ENCODE measurements at regions not wholly inside any gene's neighbourhood (a gene's known extent, or its start where the extent isn't known, plus 50 kb on each side); places are given as distances from the start of the nearest gene placed in this dataset.
"Not testable (repeated sequence)": the region's sequence is repeated elsewhere in the genome, so short reads cannot be mapped to it uniquely, and the experiment has no call there.

DNA sequence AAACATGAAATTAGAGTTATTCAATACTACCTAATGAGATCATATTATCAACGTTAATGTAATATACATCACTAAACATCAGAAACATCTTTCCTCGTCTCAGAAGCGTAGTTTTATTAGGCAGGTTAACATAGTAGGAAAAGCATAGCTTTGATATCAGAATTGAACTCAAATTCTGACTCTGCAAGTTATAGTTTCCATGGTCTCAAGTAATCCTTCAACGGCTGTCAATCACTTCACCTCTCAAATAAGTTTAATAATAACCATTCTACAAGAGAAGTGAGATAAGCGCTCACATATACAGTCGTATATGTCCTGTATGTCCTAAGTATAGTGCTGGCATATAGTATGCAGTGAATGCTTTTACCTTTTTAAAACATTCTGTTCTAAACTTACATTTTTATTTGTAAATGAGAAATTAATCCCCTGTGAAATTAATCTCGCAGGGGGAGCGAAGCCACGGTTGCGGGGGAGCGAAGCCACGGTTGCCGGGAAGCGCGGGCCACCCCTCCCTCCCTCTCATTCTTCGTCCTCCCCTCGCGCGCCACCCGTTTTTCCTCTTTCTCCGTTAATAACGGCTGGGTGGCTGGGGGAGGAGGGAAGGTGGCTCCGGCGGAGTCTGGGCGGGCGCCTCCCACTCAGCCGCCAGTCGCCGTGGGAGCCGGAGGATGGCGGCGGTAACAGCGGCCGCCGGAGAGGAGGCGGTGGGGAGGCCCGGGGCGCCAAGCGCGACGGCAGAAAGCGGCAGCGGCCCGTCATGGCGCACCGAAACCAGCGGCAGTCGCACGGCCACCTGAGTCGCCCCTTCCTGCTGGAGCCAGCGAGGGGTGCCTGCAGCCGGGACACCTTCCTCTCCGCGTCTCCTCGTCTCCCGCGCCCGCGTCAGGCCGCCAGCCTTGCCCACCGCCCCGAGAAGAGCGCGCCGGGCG lies 163.8 kb downstream of the KBTBD2 start:
- intact Hi-C loops (cut with DNase I): not testable (repeated sequence)
- DNase-seq (ENCODE audit: missing footprints) (peak; percentile 71), ATAC-seq (peak; percentile 84)

- ATAC-seq; DNase-seq (ENCODE audit: missing footprints); intact Hi-C loops (cut with DNase I): not testable (repeated sequence)
Measured at GRCh38 chr7:32722837-32723236, 168.7 kb downstream of the KBTBD2 start.

DNA sequence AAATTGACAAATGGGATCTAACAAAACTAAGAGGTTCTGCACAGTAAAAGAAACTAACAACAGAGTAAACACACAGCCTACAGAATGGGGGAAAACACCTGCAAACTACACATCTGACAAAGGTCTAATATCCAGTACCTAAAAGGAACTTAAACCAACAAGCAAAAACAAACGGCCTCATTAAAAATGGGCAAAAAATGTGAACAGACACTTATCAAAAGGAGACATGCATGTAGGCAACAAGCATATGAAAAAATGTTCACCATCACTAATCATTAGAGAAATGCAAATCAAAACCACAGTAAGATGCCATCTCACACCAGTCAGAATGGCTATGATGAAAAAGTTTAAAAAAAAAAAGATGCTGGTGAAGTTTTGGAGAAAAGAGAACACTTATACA lies 197.4 kb downstream of the KBTBD2 start:
- intact Hi-C loops (cut with DNase I): no loop called here
- ATAC-seq: no peak
- DNase-seq (ENCODE audit: missing footprints): no peak

DNA sequence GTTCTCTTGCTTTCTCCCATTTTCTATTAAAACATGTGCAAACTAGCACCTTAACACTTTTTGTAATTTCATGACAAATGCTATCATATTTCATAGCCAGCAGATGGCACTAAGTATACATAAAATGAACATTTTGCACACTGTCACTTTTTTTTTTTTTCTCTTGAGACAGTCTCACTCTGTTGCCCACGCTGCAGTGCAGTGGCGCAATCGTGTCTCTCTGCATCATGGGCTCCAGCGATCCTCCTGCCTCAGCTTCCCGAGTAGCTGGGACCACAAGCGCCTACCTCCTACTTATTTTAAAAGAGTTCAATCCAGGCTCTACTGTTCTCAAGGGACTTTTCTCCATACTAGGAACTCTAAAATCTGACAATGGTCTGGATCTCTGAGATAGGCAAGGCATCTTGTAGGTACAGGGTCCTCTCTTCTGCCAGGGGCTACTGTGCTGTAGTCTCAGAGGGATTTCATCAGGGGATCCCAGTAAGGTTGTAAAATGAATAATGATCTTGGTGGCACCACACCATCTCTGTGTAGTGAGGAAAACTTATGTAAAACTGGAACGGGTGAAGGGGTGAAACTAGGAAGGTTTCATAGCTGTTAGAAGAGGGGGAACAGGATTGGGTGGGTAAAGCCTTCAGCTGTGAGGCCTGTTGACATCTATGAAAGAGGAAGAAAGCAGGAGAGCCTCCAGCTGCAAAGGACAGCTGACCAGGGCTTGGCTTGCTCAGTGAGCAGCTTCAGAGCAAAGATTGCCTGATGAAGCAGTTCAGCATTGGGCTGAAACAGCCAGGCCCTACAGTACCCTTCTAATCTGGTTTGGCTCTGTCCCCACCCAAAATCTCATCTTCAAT lies 196.9 kb downstream of the AVL9 start:
- intact Hi-C loops (cut with DNase I): not testable (repeated sequence)
- ATAC-seq (peak; percentile 79), DNase-seq (ENCODE audit: missing footprints) (peak; percentile 68)

- intact Hi-C loops (cut with DNase I); ATAC-seq; DNase-seq (ENCODE audit: missing footprints): not testable (repeated sequence)
Measured at GRCh38 chr7:32688092-32688491, 192.8 kb downstream of the AVL9 start.

DNA sequence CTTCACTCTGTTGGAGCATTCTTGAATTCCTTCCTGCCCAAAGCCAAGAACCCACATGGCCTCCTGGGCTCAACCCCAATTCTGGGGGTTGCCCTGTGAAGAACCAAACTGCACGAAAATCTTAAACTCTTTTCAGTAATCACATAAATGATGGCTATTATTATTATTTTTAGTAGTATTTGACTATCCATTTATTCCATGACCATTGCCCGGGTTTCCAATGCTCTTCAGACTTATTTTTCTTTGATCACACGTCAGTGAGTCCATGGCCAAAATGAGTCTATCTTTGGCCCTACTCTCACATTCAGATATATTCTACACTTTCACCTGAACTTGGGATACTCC lies 185.9 kb downstream of the AVL9 start:
- DNase-seq (ENCODE audit: missing footprints) (no peak), ATAC-seq (no peak)
- intact Hi-C loops (cut with DNase I): no loop called here

DNA sequence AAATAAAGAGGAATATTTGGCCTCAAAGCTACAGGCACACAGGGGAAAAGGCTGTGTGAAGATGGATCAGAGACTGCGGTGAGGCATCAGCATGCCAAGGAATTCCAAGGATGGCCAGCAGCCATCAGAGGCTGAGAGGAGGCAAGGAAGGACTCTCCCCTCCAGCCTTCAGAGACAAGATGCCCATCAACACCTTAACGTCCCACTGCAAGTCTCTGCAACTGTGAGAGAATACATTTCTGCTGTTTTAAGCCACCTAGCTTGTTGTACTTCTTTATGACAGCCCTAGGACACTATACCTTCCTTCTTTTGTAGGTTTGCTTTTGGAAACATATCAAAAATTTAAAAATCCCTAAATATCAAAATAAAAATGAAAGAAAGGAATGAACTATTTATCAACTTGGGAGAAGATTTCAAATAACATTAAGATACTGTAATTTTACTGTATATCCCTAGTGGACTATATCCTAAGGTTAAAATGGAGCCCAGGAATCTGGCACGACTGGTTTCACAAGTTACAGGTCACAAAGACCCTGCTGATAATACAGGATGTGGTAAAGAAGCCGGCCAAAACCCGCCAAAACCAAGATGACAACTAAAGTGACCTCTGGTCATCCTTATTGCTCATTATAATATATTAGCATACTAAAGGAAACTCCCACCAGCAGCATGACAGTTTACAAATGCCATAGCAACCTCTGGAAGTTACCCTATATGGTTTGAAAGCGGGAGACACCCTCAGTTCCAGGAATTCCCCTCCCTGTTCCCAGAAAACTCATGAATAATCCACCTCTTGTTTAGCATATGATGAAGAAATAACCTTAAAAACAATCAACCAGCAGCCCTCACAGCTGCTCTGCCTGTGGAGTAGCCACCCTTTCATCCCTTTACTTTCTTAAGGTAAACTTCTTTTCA lies 185.2 kb downstream of the AVL9 start:
- intact Hi-C loops (cut with DNase I): no loop called here
- no peak for DNase-seq (ENCODE audit: missing footprints)
- ATAC-seq: no peak

DNA sequence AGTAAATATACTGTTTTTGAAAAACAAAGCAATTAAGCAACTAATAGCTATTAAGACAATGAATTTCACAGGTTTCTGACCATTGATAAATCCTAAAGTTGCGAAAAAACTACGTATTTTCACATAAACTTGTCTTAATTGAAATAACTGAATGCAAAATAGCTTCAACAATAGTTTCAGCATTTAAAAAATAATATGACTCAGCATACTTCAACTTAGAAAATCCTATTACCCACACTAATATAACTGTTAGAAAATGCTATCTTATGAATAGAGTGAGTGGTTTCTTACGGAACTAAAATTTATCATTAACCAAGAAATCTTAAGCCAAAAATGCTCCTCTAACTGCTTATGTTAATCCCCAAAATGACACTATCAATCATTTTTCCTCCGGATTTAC lies 183.9 kb downstream of the AVL9 start:
- intact Hi-C loops (cut with DNase I): no loop called here
- ATAC-seq (no peak), DNase-seq (ENCODE audit: missing footprints) (no peak)

GRCh38 chr7:32677593-32677992 lies 182.3 kb downstream of the AVL9 start:
- ATAC-seq (no peak), DNase-seq (ENCODE audit: missing footprints) (no peak)
- intact Hi-C loops (cut with DNase I): no loop called here

- intact Hi-C loops (cut with DNase I): no loop called here
- no peak for ATAC-seq
- no peak for DNase-seq (ENCODE audit: missing footprints)
Measured at GRCh38 chr7:32676249-32676941, 181.1 kb downstream of the AVL9 start.

DNA sequence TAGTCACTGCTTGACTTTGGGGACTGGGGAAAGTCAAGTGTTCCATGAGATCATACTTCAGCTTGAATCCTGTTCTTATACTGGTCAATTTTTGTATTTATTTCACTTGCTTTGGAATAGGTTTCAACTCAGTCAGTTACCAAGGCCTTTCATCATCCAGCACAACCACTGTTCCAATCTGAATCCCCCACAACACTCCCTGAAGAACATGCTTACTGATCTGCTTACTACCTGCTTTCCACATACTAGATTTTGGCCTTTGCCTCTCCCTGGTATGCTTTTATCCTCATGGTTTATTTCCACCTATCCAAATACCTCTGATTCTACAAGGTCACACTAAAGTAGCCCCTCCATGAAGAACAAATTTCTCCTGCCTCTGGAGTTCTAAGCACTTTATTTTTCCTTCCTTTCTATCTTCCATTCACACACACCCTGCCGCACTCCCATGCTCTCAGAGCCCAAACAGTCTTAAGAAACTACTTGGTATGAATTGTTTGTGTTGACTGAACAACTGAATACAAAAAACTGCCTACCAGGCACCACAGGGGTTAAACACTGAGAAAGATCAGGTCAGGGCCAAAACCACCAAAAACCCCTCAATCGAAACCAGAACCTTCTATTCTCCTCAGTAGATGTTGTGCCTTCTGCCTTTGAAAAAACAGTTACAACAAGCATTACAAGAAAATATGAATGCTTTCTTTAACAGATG lies 178.1 kb downstream of the AVL9 start:
- ATAC-seq (no peak), DNase-seq (ENCODE audit: missing footprints) (no peak)
- intact Hi-C loops (cut with DNase I): no loop called here

- ATAC-seq (no peak), DNase-seq (ENCODE audit: missing footprints) (no peak)
- intact Hi-C loops (cut with DNase I): no loop called here
Measured at GRCh38 chr7:32670110-32671025, 175.1 kb downstream of the AVL9 start.

DNA sequence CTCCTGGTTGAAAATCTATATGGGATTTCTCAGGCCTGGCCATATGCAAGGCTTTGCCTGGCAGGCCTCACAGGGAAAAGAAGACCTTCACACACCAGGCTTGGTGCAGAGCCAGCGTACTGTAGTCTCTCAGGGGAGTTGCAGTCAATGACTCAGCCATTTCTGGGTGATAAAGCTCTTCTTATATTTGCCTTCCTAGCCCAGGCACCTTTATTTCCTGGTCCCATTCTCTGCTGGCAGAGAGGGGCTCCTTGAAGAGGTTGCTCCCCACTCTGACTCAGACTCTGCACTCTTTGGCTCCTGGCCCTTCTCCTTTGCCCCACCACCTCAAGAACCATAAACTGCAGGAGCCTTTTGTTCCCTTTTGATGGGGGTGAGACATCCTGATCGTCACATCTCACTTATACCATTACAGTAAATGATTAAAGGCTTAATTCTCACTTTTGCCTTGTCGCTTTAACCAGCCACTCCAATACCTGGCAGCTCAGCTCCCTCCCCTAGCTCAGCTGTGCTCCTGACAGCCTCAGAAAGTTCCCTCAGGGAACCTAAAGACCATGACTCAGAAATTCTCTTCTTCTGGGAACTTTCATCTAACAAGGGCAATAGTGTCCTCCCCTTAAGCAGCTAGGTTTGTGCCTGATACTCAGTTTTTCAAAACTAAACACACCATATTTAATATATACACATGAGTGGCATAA lies 174.0 kb downstream of the AVL9 start:
- ATAC-seq: not testable (repeated sequence)

GRCh38 chr7:32668387-32669097 lies 173.3 kb downstream of the AVL9 start:
- ATAC-seq: peak; percentile 23
- intact Hi-C loops (cut with DNase I); DNase-seq (ENCODE audit: missing footprints): not testable (repeated sequence)

More for the DNA sequence above, 174.0 kb downstream of the AVL9 start:
- DNase-seq (ENCODE audit: missing footprints); intact Hi-C loops (cut with DNase I): not testable (repeated sequence)

- intact Hi-C loops (cut with DNase I); DNase-seq (ENCODE audit: missing footprints); ATAC-seq: not testable (repeated sequence)
Measured at GRCh38 chr7:32667586-32667985, 172.3 kb downstream of the AVL9 start.
